Heart right ventricle (tissue), 16 donors: ENCODE measurements at regions not wholly inside any gene's neighbourhood (a gene's known extent, or its start where the extent isn't known, plus 50 kb on each side); places are given as distances from the start of the nearest gene placed in this dataset.

Experiments used
- ATAC-seq, 8 donors: fragments of 200-7000 bp; cut with Tn5 transposase; one replicate each; pipeline ENCODE4 v1.9.1; 2020; ENCODE audit warnings: mild to moderate bottlenecking in 8 of 8, moderate library complexity in 8 of 8, moderate number of reproducible peaks in 1 of 8
- DNase-seq, 2 donors: peaks; one replicate each; pipeline ENCODE4 v3.0.0-alpha.2; 2020
- H3K27ac ChIP-seq, 10 donors: fragments of 200-600 bp; sonication (generic) in 2 of 10; one replicate each; pipeline versions ENCODE4 v1.5.0 to v1.8.0; 2020 to 2022; ENCODE audit warnings: mild to moderate bottlenecking in 3 of 10
- H3K27me3 ChIP-seq, 7 donors: fragments of 200-600 bp; one replicate each; pipeline ENCODE4 v1.8.0; 2021 to 2022; ENCODE audit warnings: mild to moderate bottlenecking in 2 of 7
- H3K36me3 ChIP-seq, 9 donors: fragments of 200-600 bp; sonication (generic) in 1 of 9; one replicate each; pipeline versions ENCODE4 v1.5.0 to v1.8.0; 2020 to 2022; ENCODE audit warnings: mild to moderate bottlenecking in 2 of 9
- H3K4me1 ChIP-seq, 9 donors: fragments of 200-600 bp; sonication (generic) in 1 of 9; one replicate each; pipeline versions ENCODE4 v1.5.0 to v1.8.0; 2020 to 2022; ENCODE audit warnings: mild to moderate bottlenecking in 4 of 9
- H3K4me3 ChIP-seq, 10 donors: fragments of 200-600 bp; sonication (generic) in 2 of 10; one replicate each; pipeline versions ENCODE4 v1.5.0 to v1.8.0; 2020 to 2022; ENCODE audit warnings: mild to moderate bottlenecking in 7 of 10, moderate library complexity in 2 of 10
- H3K9me3 ChIP-seq, 11 donors: fragments of 200-600 bp in 10 of 11; sonication (generic) in 2 of 11; one replicate each; pipeline versions ENCODE4 v1.5.0 to v1.8.0; 2013 to 2022; ENCODE audit warnings: mild to moderate bottlenecking in 2 of 11, control low read depth in 1 of 11, moderate library complexity in 1 of 11
- CTCF ChIP-seq, 9 donors: fragments of 200-600 bp; sonication (generic) in 2 of 9; IDR thresholded peaks; one replicate each; pipeline versions ENCODE4 v1.5.0 to v1.8.0; 2021 to 2022; ENCODE audit warnings: antibody characterized with exemption in 9 of 9, mild to moderate bottlenecking in 5 of 9, moderate library complexity in 1 of 9
- WGBS, 2 donors: extraction: QIAGEN DNeasy Blood & Tissue Kit; methylation state at CpG; one replicate each; pipeline ENCODE4 v1.1.7; 2013; ENCODE audit warnings: inconsistent platforms in 1 of 2; 5-methylcytosine and 5-hydroxymethylcytosine counted together
- intact Hi-C, 10 donors: fragments of 100-400 bp; cut with DNase I; formaldehyde crosslinking; loops; one replicate each; pipeline versions ENCODE4 v1.11.1 to v1.14.2; 2022
- donor health status: Arrhythmogenic right ventricular cardiomyopathy.
- donor health status: ischemic (EF 13 %, LVEDD 7.1; RV severe dilation, severe dysfunction).
- donor health status: healthy with polysubstance abuse.
- donor health status: DM: no; HTN: yes; CAD: no.
- donor health status: DM: no; HTN: no; CAD: no.
- donor health status: ischemic (EF 25% LVEDD 6.9; RV normal size, moderate dysfunction).
- donor health status: ischemic (EF 25% LVEDD 5.7; RV mildly dilated, moderate dysfunction).
- donor health status: healthy.
- donor health status: DM: yes; HTN: yes; CAD: no.
- donor health status: Ischemic cardiomyopathy.
- donor health status: ischemic (EF 35%, LVEDD 5.7; RV mildly dilated, moderate dysfunction).
- donor health status: nonischemic (EF 11% LVEDD 7.7; RV severe dilation, severe dysfunction).
- donor health status: DM: yes; HTN: yes; CAD: no.
- donor health status: PGD.
- donor health status: ischemic (EF 29% LVEDD 5.4; RV normal size, mild dysfunction).
- donor health status: nonischemic (EF 23%, LVEDD 6.1; RV moderate dilation, normal function).

DNA sequence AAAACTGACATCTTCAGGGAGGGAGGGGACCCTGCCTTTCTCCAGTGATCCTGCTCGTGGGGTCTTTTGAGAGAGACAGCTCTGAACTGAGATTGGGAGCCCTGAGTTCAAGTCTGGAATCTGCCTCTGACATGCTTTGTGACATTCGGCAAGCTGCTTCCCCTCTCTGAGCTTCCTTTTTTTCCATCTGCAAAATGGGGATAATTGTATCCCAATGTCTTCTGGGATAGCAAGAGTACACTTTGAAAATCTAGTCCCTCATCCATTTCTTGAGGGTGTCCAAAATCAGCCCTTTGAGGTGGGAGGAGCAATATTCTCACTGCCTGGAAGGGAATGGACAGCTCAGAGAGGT lies 186.3 kb downstream of the RGS3 start:
- no peaks in the 10 kb centered on the region for H3K27me3 ChIP-seq
- ATAC-seq (no peak), DNase-seq (no peak)
- H3K9me3 ChIP-seq = no peaks in the 10 kb centered on the region
- peak overlapping the region in 2 of 10 donors; percentile 66 to 72 for H3K27ac ChIP-seq
- no peak for TF ChIP-seq CTCF (IDR thresholded peaks at IDR 0.05)
- 96 to 100% methylated on average over 2 of the region's 2 CpGs for WGBS, 2 donors
- intact Hi-C loops = loop anchor here in 1 of 10 donors (5.0 kb wide), 1 partner anchor 38 kb away; no protein-coding TSS in a partner anchor
- H3K4me1 ChIP-seq = peaks cover 15 to 57% (median 31%) of the 10 kb centered on the region in 9 donors
- no peak overlapping the region for H3K4me3 ChIP-seq
- no peaks in the 10 kb centered on the region for H3K36me3 ChIP-seq

DNA sequence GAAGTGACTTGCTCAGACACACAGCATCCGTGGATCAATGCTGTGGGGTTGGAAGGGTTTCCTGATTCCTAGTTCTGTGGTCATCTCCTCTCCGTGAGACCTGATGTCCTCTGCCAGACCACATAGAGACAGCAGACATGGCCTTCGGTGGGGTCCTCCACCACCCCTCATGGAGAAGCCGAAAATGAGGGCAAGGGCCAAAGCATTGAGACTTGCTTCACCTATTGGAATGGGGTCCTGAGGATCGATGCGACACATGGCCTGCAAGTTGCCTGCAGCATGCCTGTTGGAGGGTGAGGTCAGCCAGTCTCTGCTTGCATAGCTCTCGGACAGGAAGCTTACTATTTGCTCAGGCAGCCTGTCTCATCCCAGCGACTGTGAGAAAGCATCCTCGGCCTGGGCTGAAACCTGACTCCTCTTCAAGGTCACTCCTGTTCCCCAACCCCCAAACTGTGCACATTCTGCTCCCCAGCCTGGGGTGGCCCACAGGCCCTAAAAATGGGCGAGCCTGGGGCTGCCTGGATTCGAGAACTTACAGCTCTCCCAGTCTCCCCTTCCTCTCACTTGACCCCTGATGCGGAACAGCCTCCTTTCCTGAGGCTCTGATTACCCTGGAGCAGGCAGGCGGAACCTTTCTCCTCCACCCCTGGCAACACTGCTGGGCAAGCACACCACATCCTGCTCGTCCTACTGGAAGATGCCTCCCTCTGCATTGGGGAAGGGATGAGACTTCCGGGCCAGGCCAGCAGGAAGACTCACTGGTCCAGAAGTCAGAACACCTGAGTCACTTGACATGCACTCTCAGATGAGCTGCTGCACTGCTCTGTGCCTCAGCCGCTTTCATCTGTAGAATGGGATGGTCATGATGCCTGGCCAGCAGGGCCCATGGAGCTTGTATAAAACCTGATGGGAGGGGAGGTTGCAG lies 186.9 kb downstream of the RGS3 start:
- H3K4me3 ChIP-seq = no peak overlapping the region
- H3K9me3 ChIP-seq = no peaks in the 10 kb centered on the region
- H3K27me3 ChIP-seq = no peaks in the 10 kb centered on the region
- intact Hi-C loops = no loop called here
- no peaks in the 10 kb centered on the region for H3K36me3 ChIP-seq
- no peak for TF ChIP-seq CTCF (IDR thresholded peaks at IDR 0.05)
- H3K4me1 ChIP-seq = peaks cover 20 to 63% (median 37%) of the 10 kb centered on the region in 9 donors
- peak overlapping the region in 1 of 10 donors; percentile 36 for H3K27ac ChIP-seq
- ATAC-seq = no peak
- 81 to 83% methylated on average over 16 of the region's 16 CpGs for WGBS, 2 donors
- no peak for DNase-seq

GRCh38 chr9:113651896-113652295 lies 188.4 kb downstream of the RGS3 start:
- intact Hi-C loops = no loop called here
- DNase-seq (no peak), ATAC-seq (no peak)
- no peak for TF ChIP-seq CTCF (IDR thresholded peaks at IDR 0.05)
- Histone ChIP-seq H3K4me3 (no peak overlapping the region), H3K27ac (no peak overlapping the region), H3K4me1 (peaks cover 20 to 71% (median 41%) of the 10 kb centered on the region in 9 donors), H3K36me3 (no peaks in the 10 kb centered on the region), H3K9me3 (no peaks in the 10 kb centered on the region), H3K27me3 (no peaks in the 10 kb centered on the region)
- 95 to 98% methylated on average over 3 of the region's 3 CpGs for WGBS, 2 donors

DNA sequence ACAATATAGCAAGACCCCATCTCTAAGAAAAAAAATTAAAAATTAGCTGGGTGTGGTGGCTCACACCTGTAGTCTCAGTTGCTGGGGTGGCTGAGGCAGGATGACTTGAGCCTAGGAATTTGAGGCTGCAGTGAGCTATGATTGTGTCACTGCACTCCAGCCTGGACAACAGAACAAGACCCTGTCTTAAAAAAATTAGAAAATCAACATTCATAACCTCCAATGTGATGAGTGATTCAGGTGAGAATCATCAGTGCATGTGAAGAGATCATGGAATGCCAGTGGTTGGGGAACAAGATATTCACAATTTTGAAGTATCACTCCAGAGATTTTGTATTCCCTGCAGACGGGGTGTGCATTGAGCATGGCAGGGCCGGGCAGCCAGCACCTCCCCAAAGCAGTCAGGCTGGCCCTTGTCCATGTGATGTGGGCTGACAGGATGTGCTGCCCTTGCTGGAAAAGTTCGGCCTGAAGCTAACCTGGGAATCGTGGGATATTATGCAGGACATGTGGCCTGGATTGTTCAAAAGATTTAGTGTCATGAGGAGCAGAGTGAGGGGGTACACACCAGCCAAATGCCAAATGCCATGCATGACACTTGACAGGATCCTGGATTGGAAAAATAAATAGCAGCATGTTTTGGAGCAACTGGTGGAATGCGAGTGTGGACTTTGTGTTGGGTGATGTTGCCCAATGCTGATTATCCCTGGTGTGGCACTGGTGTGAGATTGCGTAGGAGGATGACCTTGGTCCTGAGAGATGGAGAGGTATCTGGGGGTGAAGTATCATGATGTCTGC lies 189.0 kb downstream of the RGS3 start:
- H3K9me3 ChIP-seq = no peaks in the 10 kb centered on the region
- intact Hi-C loops = no loop called here
- no peaks in the 10 kb centered on the region for H3K27me3 ChIP-seq
- H3K4me3 ChIP-seq = no peak overlapping the region
- no peak for TF ChIP-seq CTCF (IDR thresholded peaks at IDR 0.05)
- ATAC-seq (no peak), DNase-seq (no peak)
- H3K4me1 ChIP-seq = peaks cover 20 to 78% (median 43%) of the 10 kb centered on the region in 9 donors
- peak overlapping the region in 1 of 10 donors; percentile 53 for H3K27ac ChIP-seq
- no peaks in the 10 kb centered on the region for H3K36me3 ChIP-seq
- 50 to 51% methylated on average over 6 of the region's 6 CpGs for WGBS, 2 donors
